ENCODE measurements at regions not wholly inside any gene's neighbourhood (a gene's known extent, or its start where the extent isn't known, plus 50 kb on each side); places are given as distances from the start of the nearest gene placed in this dataset.

- TF ChIP-seq, protein P1, sequence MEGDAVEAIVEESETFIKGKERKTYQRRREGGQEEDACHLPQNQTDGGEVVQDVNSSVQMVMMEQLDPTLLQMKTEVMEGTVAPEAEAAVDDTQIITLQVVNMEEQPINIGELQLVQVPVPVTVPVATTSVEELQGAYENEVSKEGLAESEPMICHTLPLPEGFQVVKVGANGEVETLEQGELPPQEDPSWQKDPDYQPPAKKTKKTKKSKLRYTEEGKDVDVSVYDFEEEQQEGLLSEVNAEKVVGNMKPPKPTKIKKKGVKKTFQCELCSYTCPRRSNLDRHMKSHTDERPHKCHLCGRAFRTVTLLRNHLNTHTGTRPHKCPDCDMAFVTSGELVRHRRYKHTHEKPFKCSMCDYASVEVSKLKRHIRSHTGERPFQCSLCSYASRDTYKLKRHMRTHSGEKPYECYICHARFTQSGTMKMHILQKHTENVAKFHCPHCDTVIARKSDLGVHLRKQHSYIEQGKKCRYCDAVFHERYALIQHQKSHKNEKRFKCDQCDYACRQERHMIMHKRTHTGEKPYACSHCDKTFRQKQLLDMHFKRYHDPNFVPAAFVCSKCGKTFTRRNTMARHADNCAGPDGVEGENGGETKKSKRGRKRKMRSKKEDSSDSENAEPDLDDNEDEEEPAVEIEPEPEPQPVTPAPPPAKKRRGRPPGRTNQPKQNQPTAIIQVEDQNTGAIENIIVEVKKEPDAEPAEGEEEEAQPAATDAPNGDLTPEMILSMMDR (IDR thresholded peaks at IDR 0.05; ENCODE audit: insufficient read depth, low read length, poor library complexity, severe bottlenecking) = no peak
- H3K36me3 ChIP-seq (ENCODE audit: control insufficient read depth, insufficient read depth, low read length) = no peaks in the 10 kb centered on the region
- no peaks in the 10 kb centered on the region for H3K27me3 ChIP-seq (replicated peaks; ENCODE audit: control insufficient read depth, insufficient read depth, low read length)
Measured at GRCh38 chr6:96469312-96469711, 52.3 kb upstream of the UFL1 start.

DNA sequence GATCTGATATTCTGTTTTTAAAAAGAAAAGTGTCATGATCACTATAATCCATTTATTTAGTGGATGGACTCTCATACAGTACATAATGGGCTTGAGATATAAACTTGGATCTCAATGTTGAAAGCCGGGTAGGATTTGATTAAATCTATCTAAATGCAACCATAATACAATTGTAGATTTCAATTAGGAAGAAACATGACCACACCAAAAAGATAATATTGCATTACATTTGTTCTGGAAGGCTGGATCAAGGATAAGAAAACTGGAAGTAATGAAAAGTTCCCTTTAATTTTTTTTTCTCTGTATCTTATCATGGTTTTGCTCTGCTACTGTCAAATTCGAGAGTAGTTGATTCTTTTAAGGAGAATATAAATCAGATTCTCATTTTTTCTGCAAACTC lies 51.3 kb upstream of the UFL1 start:
- H3K4me3 ChIP-seq (replicated peaks; ENCODE audit: low read depth, low read length) = no peak overlapping the region
- DNase-seq (ENCODE audit: extremely low read depth, insufficient read length) = no peak
- no peaks in the 10 kb centered on the region for H3K36me3 ChIP-seq (ENCODE audit: control insufficient read depth, insufficient read depth, low read length)
- H3K27me3 ChIP-seq (replicated peaks; ENCODE audit: control insufficient read depth, insufficient read depth, low read length) = no peaks in the 10 kb centered on the region
- TF ChIP-seq, protein P1 (IDR thresholded peaks at IDR 0.05; ENCODE audit: insufficient read depth, low read length, poor library complexity, severe bottlenecking) = no peak

More at GRCh38 chr6:96469312-96469711, 52.3 kb upstream of the UFL1 start:
- no peak overlapping the region for H3K4me3 ChIP-seq (replicated peaks; ENCODE audit: low read depth, low read length)
- DNase-seq (ENCODE audit: extremely low read depth, insufficient read length) = no peak

All from GM06990 (cell line).